Muscle of arm (tissue), 1 donor: ENCODE measurements at regions not wholly inside any gene's neighbourhood (a gene's known extent, or its start where the extent isn't known, plus 50 kb on each side); places are given as distances from the start of the nearest gene placed in this dataset.
A peak's percentile ranks its signal among the peaks of the same experiment; 100 is the strongest.
"Not testable (repeated sequence)": the region's sequence is repeated elsewhere in the genome, so short reads cannot be mapped to it uniquely, and the experiment has no call there.

Source experiments
- DNase-seq: peaks from one replicate; pipeline ENCODE4 v3.0.0-alpha.2; 2013

GRCh38 chr12:105641749-105642148 lies 311.3 kb downstream of the C12orf75 start:
- DNase-seq = no peak

GRCh38 chr12:105644770-105645169 lies 314.3 kb downstream of the C12orf75 start:
- no peak for DNase-seq

- DNase-seq = no peak
These were observed 324.1 kb downstream of the C12orf75 start for GRCh38 chr12:105654606-105655005.

GRCh38 chr12:105658389-105658788 lies 327.9 kb downstream of the C12orf75 start:
- DNase-seq = no peak

GRCh38 chr12:105659355-105660075 lies 329.0 kb downstream of the C12orf75 start:
- peak; percentile 53 for DNase-seq

GRCh38 chr12:105664765-105665164 lies 334.3 kb downstream of the C12orf75 start:
- DNase-seq = not testable (repeated sequence)

- no peak for DNase-seq
These were observed 334.9 kb downstream of the C12orf75 start for GRCh38 chr12:105665366-105665765.

- DNase-seq = no peak
These were observed 337.7 kb downstream of the C12orf75 start for GRCh38 chr12:105667973-105668743.

GRCh38 chr12:105670672-105671071 lies 340.2 kb downstream of the C12orf75 start:
- no peak for DNase-seq

- peak; percentile 29 for DNase-seq
These were observed 341.2 kb downstream of the C12orf75 start for GRCh38 chr12:105671720-105672119.

GRCh38 chr12:105672121-105672975 lies 341.9 kb downstream of the C12orf75 start:
- peak; percentile 77 for DNase-seq

GRCh38 chr12:105674871-105675699 lies 344.6 kb downstream of the C12orf75 start:
- no peak for DNase-seq

GRCh38 chr12:105676694-105677093 lies 346.2 kb downstream of the C12orf75 start:
- DNase-seq = no peak

- no peak for DNase-seq
These were observed 347.2 kb downstream of the C12orf75 start for GRCh38 chr12:105677672-105678071.

GRCh38 chr12:105679982-105680381 lies 349.5 kb downstream of the C12orf75 start:
- no peak for DNase-seq

- DNase-seq = no peak
These were observed 350.9 kb downstream of the C12orf75 start for GRCh38 chr12:105681341-105681740.

- not testable (repeated sequence) for DNase-seq
These were observed 352.3 kb downstream of the C12orf75 start for GRCh38 chr12:105682821-105683220.

GRCh38 chr12:105683836-105684235 lies 353.3 kb downstream of the C12orf75 start:
- not testable (repeated sequence) for DNase-seq

GRCh38 chr12:105698075-105698474 lies 367.6 kb downstream of the C12orf75 start:
- no peak for DNase-seq

- no peak for DNase-seq
These were observed 368.7 kb downstream of the C12orf75 start for GRCh38 chr12:105699209-105699608.

- no peak for DNase-seq
These were observed 374.3 kb downstream of the C12orf75 start for GRCh38 chr12:105704787-105705186.
